Thyroid gland (tissue), 4 donors: ENCODE measurements at regions not wholly inside any gene's neighbourhood (a gene's known extent, or its start where the extent isn't known, plus 50 kb on each side); places are given as distances from the start of the nearest gene placed in this dataset.

ENCODE experiments used
- DNase-seq, 2 donors: peaks; one replicate each; pipeline ENCODE4 v3.0.0-alpha.2; 2019
- H3K27ac ChIP-seq, 3 donors: fragments of 200-600 bp; sonication (generic); 1 replicate in 2 of 3; 2 replicates in 1 of 3; pipeline ENCODE4 v1.5.1; 2016 to 2019; ENCODE audit warnings: mild to moderate bottlenecking in 1 of 3, moderate library complexity in 1 of 3
- H3K27me3 ChIP-seq: fragments of 200-600 bp; sonication (generic); one replicate; pipeline ENCODE4 v1.5.1; 2019
- H3K36me3 ChIP-seq, 2 donors: fragments of 200-600 bp; sonication (generic); one replicate each; pipeline ENCODE4 v1.5.1; 2016 to 2019
- H3K4me1 ChIP-seq, 2 donors: fragments of 200-600 bp; sonication (generic); one replicate each; pipeline ENCODE4 v1.5.1; 2017 to 2019
- H3K4me3 ChIP-seq, 3 donors: fragments of 200-600 bp; sonication (generic); replicated peaks in 1 of 3; 1 replicate in 2 of 3; 2 replicates in 1 of 3; pipeline ENCODE4 v1.5.1; 2016; ENCODE audit warnings: mild to moderate bottlenecking in 1 of 3
- H3K9me3 ChIP-seq: fragments of 200-600 bp; sonication (generic); one replicate; pipeline ENCODE4 v1.5.1; 2017
- POLR2A ChIP-seq, 2 donors: fragments of 450-650 bp; IDR thresholded peaks; one replicate each; pipeline ENCODE4 v1.6.1; 2017; ENCODE audit warnings: antibody characterized with exemption in 2 of 2, mild to moderate bottlenecking in 2 of 2, moderate library complexity in 1 of 2
- WGBS, 2 donors: methylation state at CpG; one replicate each; pipeline ENCODE4 v1.1.5; 2017; 5-methylcytosine and 5-hydroxymethylcytosine counted together
- intact Hi-C: fragments of 100-400 bp; cut with DNase I; formaldehyde crosslinking; loops from one replicate; pipeline ENCODE4 v1.15.1; 2023
- TF ChIP-seq, protein P1 (sequence below), 6 experiments: fragments of 200-600 bp in 3 of 6; fragments of 450-650 bp in 3 of 6; sonication (generic) in 3 of 6; IDR thresholded peaks; one replicate each; pipeline ENCODE4 v1.5.1; 2016 to 2019; ENCODE audit warnings: antibody characterized with exemption in 6 of 6, mild to moderate bottlenecking in 2 of 6, inconsistent platforms in 1 of 6, moderate library complexity in 1 of 6

DNA sequence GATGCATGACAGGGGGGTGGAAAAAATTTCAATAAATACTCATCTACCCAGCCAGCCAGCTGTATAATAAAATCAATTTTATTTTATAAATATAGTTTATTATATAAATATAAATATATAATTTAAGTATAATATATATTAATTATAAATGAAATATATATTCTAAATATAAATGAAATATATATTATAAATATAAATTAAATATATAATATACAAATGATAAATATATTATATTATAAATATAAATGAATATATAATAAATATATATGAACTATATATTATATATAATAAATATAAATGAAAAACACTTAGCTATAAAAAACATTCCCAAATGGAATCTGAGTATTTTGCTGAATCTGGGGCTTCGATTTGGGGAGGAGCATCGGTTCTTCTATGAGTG lies 79.4 kb upstream of the CDCA7L start:
- H3K9me3 ChIP-seq, result no peaks in the 10 kb centered on the region
- no peak for DNase-seq
- H3K4me3 ChIP-seq, result no peak overlapping the region
- no peaks in the 10 kb centered on the region for H3K36me3 ChIP-seq
- no peak for TF ChIP-seq POLR2A (IDR thresholded peaks at IDR 0.05)
- TF ChIP-seq, protein P1, sequence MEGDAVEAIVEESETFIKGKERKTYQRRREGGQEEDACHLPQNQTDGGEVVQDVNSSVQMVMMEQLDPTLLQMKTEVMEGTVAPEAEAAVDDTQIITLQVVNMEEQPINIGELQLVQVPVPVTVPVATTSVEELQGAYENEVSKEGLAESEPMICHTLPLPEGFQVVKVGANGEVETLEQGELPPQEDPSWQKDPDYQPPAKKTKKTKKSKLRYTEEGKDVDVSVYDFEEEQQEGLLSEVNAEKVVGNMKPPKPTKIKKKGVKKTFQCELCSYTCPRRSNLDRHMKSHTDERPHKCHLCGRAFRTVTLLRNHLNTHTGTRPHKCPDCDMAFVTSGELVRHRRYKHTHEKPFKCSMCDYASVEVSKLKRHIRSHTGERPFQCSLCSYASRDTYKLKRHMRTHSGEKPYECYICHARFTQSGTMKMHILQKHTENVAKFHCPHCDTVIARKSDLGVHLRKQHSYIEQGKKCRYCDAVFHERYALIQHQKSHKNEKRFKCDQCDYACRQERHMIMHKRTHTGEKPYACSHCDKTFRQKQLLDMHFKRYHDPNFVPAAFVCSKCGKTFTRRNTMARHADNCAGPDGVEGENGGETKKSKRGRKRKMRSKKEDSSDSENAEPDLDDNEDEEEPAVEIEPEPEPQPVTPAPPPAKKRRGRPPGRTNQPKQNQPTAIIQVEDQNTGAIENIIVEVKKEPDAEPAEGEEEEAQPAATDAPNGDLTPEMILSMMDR (IDR thresholded peaks at IDR 0.05), result no peak
- WGBS, 2 donors, result 95% methylated on average over 2 of the region's 2 CpGs
- no peaks in the 10 kb centered on the region for H3K4me1 ChIP-seq
- H3K27me3 ChIP-seq, result no peaks in the 10 kb centered on the region
- intact Hi-C loops, result no loop called here
- H3K27ac ChIP-seq, result no peak overlapping the region

DNA sequence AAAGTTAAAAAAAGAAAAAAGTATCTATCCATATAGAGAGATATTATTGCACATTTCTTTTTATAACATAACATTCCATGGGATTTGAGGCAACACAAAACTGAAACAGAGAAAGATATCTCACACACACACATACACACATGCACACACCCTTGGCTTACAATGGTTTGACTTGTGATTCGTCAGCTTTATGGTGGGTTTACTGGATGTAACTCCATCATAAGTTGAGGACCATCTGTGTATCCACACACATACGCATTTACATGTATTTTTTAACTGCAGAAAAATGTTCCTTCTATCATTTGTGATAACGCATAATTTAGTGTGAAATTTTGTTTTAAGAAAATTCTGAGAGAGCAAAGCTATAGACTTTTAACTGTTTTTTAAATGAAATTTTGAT lies 74.2 kb upstream of the CDCA7L start:
- no peaks in the 10 kb centered on the region for H3K9me3 ChIP-seq
- H3K27ac ChIP-seq, result no peak overlapping the region
- WGBS, 2 donors, result 91 to 94% methylated on average over 3 of the region's 3 CpGs
- no peaks in the 10 kb centered on the region for H3K36me3 ChIP-seq
- no peak for TF ChIP-seq POLR2A (IDR thresholded peaks at IDR 0.05)
- TF ChIP-seq, protein P1 (IDR thresholded peaks at IDR 0.05), result no peak
- intact Hi-C loops, result no loop called here
- H3K4me1 ChIP-seq, result no peaks in the 10 kb centered on the region
- H3K27me3 ChIP-seq, result no peaks in the 10 kb centered on the region
- DNase-seq, result no peak
- H3K4me3 ChIP-seq, result no peak overlapping the region

DNA sequence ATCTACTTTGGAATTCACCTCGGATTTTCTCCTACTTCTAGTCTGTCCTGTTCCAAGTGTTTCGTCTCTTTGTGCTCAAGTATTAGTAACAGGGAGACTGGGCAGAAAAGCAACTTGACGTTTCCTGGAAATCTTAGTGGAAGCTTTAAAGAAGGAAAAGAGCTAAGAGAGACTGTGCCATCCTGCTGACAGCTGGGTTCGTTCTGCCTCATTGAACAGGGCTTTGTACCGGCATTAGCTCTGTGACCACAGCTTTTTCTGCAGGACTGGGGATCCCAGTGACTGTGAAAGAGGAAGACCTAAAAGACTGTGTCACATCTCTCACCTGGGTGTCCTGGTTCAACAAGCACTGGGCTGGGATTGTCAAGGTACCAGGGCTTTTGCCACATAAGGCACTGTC lies 70.8 kb upstream of the CDCA7L start:
- H3K4me3 ChIP-seq, result no peak overlapping the region
- peaks cover 5 to 11% of the 10 kb centered on the region in 2 donors for H3K4me1 ChIP-seq
- WGBS, 2 donors, result 62 to 65% methylated on average over 4 to 5 of the region's 5 CpGs
- TF ChIP-seq, protein P1 (IDR thresholded peaks at IDR 0.05), result no peak
- no peak for TF ChIP-seq POLR2A (IDR thresholded peaks at IDR 0.05)
- no peak overlapping the region for H3K27ac ChIP-seq
- DNase-seq, result no peak
- no peaks in the 10 kb centered on the region for H3K27me3 ChIP-seq
- H3K9me3 ChIP-seq, result no peaks in the 10 kb centered on the region
- intact Hi-C loops, result no loop called here
- H3K36me3 ChIP-seq, result no peaks in the 10 kb centered on the region

DNA sequence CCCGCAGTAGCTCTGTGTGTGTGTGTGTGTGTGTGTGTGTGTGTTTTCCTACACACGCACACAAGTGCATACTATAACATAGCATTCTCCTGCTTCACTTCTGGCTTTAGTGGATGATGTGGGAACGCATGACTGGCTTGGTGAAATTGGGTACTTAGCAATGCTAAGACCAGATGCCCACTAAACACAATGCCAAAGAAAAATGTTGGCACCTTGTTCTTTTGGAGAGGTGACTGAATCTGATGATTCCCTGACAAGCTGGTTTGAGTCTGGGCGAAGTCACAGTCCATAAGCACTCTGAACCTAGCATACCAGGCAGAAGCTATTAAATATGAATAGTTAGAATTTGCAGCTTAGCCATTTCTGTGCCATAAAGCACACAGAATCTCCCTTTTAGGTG lies 68.0 kb upstream of the CDCA7L start:
- Histone ChIP-seq H3K27ac (no peak overlapping the region), H3K4me1 (peaks cover 5 to 11% of the 10 kb centered on the region in 2 donors), H3K4me3 (no peak overlapping the region), H3K36me3 (no peaks in the 10 kb centered on the region), H3K27me3 (no peaks in the 10 kb centered on the region), H3K9me3 (no peaks in the 10 kb centered on the region)
- intact Hi-C loops, result no loop called here
- WGBS, 2 donors, result 34 to 40% methylated on average over 4 of the region's 4 CpGs
- TF ChIP-seq POLR2A (IDR thresholded peaks at IDR 0.05), result no peak
- TF ChIP-seq, protein P1 (IDR thresholded peaks at IDR 0.05), result no peak
- DNase-seq, result peak; percentile 63 to 70

DNA sequence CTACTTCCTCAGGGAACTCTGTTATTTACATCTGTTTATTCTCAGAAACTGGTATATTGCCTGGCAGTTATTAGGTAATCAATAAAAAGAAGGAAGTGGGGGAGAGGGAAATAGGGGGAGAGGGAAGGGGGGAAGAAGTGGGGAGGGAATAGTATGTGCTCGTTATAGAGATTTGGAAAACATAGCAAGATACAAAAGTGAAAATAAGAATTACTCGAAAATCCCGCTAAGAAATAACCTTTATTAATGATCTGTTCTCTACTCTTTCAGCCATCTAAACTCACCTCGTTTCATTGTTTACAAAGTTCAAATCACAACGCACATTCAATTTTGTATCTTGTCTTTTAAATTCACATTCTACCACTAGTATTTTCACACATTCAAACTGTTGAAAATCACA lies 63.0 kb upstream of the CDCA7L start:
- no peak overlapping the region for H3K4me3 ChIP-seq
- WGBS, 2 donors, result 82 to 83% methylated on average over 5 of the region's 5 CpGs
- DNase-seq, result no peak
- H3K36me3 ChIP-seq, result no peaks in the 10 kb centered on the region
- intact Hi-C loops, result no loop called here
- peaks cover 1 to 4% of the 10 kb centered on the region in 2 donors for H3K4me1 ChIP-seq
- no peaks in the 10 kb centered on the region for H3K27me3 ChIP-seq
- no peaks in the 10 kb centered on the region for H3K9me3 ChIP-seq
- no peak for TF ChIP-seq POLR2A (IDR thresholded peaks at IDR 0.05)
- TF ChIP-seq, protein P1 (IDR thresholded peaks at IDR 0.05), result no peak
- H3K27ac ChIP-seq, result no peak overlapping the region
